Activated T-cell treated with anti-CD3 and anti-CD28 coated beads, Interleukin-2, amount 50 U/mL, for 24 hours (primary cell): ENCODE measurements at regions not wholly inside any gene's neighbourhood (a gene's known extent, or its start where the extent isn't known, plus 50 kb on each side); places are given as distances from the start of the nearest gene placed in this dataset.

Experiments
- DNase-seq: peaks from one replicate; pipeline ENCODE4 v3.0.0-alpha.2; 2020
- H3K27ac Mint-ChIP-seq: 2 replicates; pipeline ENCODE4 v1.8.0; 2020; ENCODE audit warnings: mild to moderate bottlenecking, mixed read lengths
- H3K27me3 Mint-ChIP-seq: 2 replicates; pipeline ENCODE4 v1.8.0; 2020; ENCODE audit warnings: mixed read lengths
- H3K36me3 Mint-ChIP-seq: 2 replicates; pipeline ENCODE4 v1.8.0; 2020; ENCODE audit warnings: low read depth, mixed read lengths
- H3K4me1 Mint-ChIP-seq: 2 replicates; pipeline ENCODE4 v1.8.0; 2020; ENCODE audit warnings: low read depth, mixed read lengths
- H3K4me3 Mint-ChIP-seq: 2 replicates; pipeline ENCODE4 v1.8.0; 2020; ENCODE audit warnings: mild to moderate bottlenecking, moderate library complexity, mixed read lengths
- H3K9me3 Mint-ChIP-seq: 2 replicates; pipeline ENCODE4 v1.8.0; 2020; ENCODE audit warnings: mixed read lengths

- no peak overlapping the region for H3K4me3 Mint-ChIP-seq
- peaks cover 5% of the 10 kb centered on the region for H3K4me1 Mint-ChIP-seq
- H3K27me3 Mint-ChIP-seq = peaks cover 13% of the 10 kb centered on the region
- H3K27ac Mint-ChIP-seq = no peak overlapping the region
- H3K9me3 Mint-ChIP-seq = no peaks in the 10 kb centered on the region
- no peaks in the 10 kb centered on the region for H3K36me3 Mint-ChIP-seq
- no peak for DNase-seq
Measured at GRCh38 chr6:138550346-138550767, 51.1 kb upstream of the NHSL1 start.

DNA sequence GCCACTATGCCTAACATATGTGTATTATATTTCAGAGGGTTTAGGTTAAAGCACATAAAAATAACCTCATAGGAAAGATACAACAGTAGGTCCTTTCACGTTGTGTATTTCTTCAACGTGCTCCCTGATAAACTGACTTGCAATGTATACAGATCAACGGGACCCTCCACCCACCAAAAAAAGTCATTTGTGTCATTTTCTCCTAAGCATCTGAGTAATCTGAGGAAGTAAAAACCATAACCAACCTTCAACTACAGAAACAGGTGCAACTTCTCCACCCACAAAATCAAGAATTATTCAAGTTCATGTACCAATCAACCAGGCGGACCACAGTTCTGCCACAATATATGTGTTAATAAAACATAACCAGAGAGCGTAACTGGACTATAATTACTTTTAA is 54.9 kb upstream of the NHSL1 start:
- H3K27me3 Mint-ChIP-seq = peaks cover 15% of the 10 kb centered on the region
- no peaks in the 10 kb centered on the region for H3K4me1 Mint-ChIP-seq
- H3K36me3 Mint-ChIP-seq = no peaks in the 10 kb centered on the region
- DNase-seq = no peak
- H3K27ac Mint-ChIP-seq = no peak overlapping the region
- no peak overlapping the region for H3K4me3 Mint-ChIP-seq
- H3K9me3 Mint-ChIP-seq = no peaks in the 10 kb centered on the region

- peaks cover 18% of the 10 kb centered on the region for H3K27me3 Mint-ChIP-seq
- no peaks in the 10 kb centered on the region for H3K9me3 Mint-ChIP-seq
- no peak overlapping the region for H3K27ac Mint-ChIP-seq
Measured at GRCh38 chr6:138555421-138555988, 56.2 kb upstream of the NHSL1 start.

GRCh38 chr6:138557147-138557546 is 57.9 kb upstream of the NHSL1 start:
- no peaks in the 10 kb centered on the region for H3K9me3 Mint-ChIP-seq

More at GRCh38 chr6:138555421-138555988, 56.2 kb upstream of the NHSL1 start:
- no peaks in the 10 kb centered on the region for H3K4me1 Mint-ChIP-seq
- no peak overlapping the region for H3K4me3 Mint-ChIP-seq
- H3K36me3 Mint-ChIP-seq = no peaks in the 10 kb centered on the region
- DNase-seq = no peak

GRCh38 chr6:138559143-138559542 is 59.8 kb upstream of the NHSL1 start:
- no peaks in the 10 kb centered on the region for H3K4me1 Mint-ChIP-seq
- H3K36me3 Mint-ChIP-seq = no peaks in the 10 kb centered on the region
- H3K4me3 Mint-ChIP-seq = no peak overlapping the region
- H3K9me3 Mint-ChIP-seq = no peaks in the 10 kb centered on the region
- DNase-seq = no peak
- peaks cover 32% of the 10 kb centered on the region for H3K27me3 Mint-ChIP-seq
- no peak overlapping the region for H3K27ac Mint-ChIP-seq

More at GRCh38 chr6:138557147-138557546, 57.9 kb upstream of the NHSL1 start:
- no peak overlapping the region for H3K4me3 Mint-ChIP-seq
- DNase-seq = no peak
- no peak overlapping the region for H3K27ac Mint-ChIP-seq
- no peaks in the 10 kb centered on the region for H3K36me3 Mint-ChIP-seq
- H3K4me1 Mint-ChIP-seq = no peaks in the 10 kb centered on the region
- peaks cover 27% of the 10 kb centered on the region for H3K27me3 Mint-ChIP-seq

DNA sequence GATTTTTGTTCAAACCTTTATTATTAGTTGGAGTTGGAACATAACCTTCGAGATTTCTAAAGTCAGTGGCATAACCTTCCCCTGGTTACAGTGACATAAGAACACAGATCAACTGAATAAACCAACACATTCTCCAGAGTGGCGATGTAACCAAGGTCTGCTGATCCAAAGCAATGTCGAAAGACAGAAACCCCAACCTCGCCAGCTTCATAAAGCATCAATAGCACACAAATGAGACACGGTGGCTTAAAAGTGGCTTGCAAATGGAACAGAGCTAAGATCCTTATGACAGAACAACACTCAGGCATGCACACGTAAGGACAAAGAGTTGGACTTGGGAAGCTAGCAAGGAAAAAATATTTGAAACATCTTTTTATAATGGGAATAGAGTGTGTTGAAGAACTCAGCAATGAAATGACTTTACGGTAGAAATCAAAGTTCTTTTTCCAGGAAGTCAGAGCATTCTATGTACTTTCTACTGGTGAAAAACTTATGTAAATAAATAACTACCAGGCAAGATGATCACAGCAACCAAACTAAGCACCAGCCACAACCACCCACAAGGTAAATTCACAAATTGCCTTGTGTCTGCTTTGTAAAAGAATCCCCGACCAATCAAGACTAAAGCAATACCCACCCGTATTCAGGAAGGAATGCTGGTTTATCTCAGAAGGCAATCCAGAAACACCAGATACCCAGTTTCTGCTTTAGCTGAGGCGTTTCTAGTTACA is 61.0 kb upstream of the NHSL1 start:
- no peak overlapping the region for H3K27ac Mint-ChIP-seq
- H3K4me1 Mint-ChIP-seq = no peaks in the 10 kb centered on the region
- peaks cover 39% of the 10 kb centered on the region for H3K27me3 Mint-ChIP-seq
- H3K9me3 Mint-ChIP-seq = no peaks in the 10 kb centered on the region
- no peaks in the 10 kb centered on the region for H3K36me3 Mint-ChIP-seq
- H3K4me3 Mint-ChIP-seq = no peak overlapping the region
- no peak for DNase-seq

GRCh38 chr6:138562691-138563090 is 63.4 kb upstream of the NHSL1 start:
- Mint-ChIP-seq H3K27ac (no peak overlapping the region), H3K4me3 (no peak overlapping the region), H3K27me3 (peaks cover 40% of the 10 kb centered on the region), H3K9me3 (no peaks in the 10 kb centered on the region), H3K36me3 (no peaks in the 10 kb centered on the region), H3K4me1 (no peaks in the 10 kb centered on the region)
- no peak for DNase-seq

GRCh38 chr6:138563231-138563630 is 63.9 kb upstream of the NHSL1 start:
- H3K36me3 Mint-ChIP-seq = no peaks in the 10 kb centered on the region
- no peaks in the 10 kb centered on the region for H3K4me1 Mint-ChIP-seq
- no peak for DNase-seq
- no peak overlapping the region for H3K4me3 Mint-ChIP-seq
- H3K27ac Mint-ChIP-seq = no peak overlapping the region
- peaks cover 45% of the 10 kb centered on the region for H3K27me3 Mint-ChIP-seq
- no peaks in the 10 kb centered on the region for H3K9me3 Mint-ChIP-seq

DNA sequence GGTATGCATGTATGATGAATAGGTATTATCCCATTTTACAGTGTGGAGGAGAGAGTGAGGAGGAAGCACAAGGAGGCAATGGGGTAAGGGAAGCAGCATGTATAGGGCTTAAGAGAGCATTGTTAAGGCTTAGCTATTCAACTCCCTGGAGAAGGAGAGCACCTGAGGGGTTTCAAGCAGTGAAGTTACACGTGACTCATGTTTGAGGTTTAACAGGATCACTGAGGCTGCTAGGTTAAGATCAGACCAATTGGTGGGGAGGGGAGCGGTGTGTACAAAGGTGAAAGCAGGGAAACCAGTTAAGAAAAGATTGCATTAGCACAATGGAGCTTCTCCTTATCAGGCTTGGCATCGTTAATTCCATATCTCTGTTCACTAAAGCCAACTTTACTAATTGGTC is 64.4 kb upstream of the NHSL1 start:
- Mint-ChIP-seq H3K36me3 (no peaks in the 10 kb centered on the region), H3K27ac (no peak overlapping the region), H3K27me3 (peaks cover 46% of the 10 kb centered on the region), H3K4me3 (no peak overlapping the region), H3K9me3 (no peaks in the 10 kb centered on the region), H3K4me1 (no peaks in the 10 kb centered on the region)
- no peak for DNase-seq

DNA sequence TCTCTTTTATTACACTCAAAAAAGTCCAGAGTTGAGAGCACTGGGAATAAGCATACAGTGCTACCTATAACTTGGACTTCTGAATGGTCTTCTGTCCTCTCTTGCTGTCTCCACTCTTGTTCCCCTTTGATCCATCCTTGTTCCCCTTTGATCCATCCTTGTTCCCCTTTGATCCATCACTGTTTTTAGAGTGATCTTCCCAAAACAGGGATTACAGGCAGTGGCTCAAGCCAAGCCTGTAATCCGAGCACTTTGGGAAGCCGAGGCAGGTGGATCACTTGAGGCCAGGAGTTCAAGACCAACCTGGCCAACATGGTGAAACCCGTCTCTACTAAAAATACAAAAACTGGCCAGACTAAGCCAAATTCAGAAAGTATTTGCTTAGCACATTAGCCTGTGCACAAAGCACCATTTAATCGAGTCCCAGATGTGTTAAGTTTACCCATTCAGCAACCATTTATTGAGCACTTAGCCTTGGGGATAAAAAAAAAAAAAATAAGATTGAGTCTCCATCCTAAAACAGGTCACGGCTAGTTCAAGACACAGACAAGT is 65.0 kb upstream of the NHSL1 start:
- no peaks in the 10 kb centered on the region for H3K36me3 Mint-ChIP-seq
- DNase-seq = no peak
- no peak overlapping the region for H3K27ac Mint-ChIP-seq
- H3K27me3 Mint-ChIP-seq = peaks cover 44% of the 10 kb centered on the region
- no peaks in the 10 kb centered on the region for H3K9me3 Mint-ChIP-seq
- H3K4me3 Mint-ChIP-seq = no peak overlapping the region
- H3K4me1 Mint-ChIP-seq = no peaks in the 10 kb centered on the region

GRCh38 chr6:138567052-138567451 is 67.8 kb upstream of the NHSL1 start:
- H3K4me3 Mint-ChIP-seq = no peak overlapping the region
- peaks cover 32% of the 10 kb centered on the region for H3K27me3 Mint-ChIP-seq
- no peaks in the 10 kb centered on the region for H3K9me3 Mint-ChIP-seq
- no peak for DNase-seq
- no peaks in the 10 kb centered on the region for H3K4me1 Mint-ChIP-seq
- no peaks in the 10 kb centered on the region for H3K36me3 Mint-ChIP-seq
- no peak overlapping the region for H3K27ac Mint-ChIP-seq

DNA sequence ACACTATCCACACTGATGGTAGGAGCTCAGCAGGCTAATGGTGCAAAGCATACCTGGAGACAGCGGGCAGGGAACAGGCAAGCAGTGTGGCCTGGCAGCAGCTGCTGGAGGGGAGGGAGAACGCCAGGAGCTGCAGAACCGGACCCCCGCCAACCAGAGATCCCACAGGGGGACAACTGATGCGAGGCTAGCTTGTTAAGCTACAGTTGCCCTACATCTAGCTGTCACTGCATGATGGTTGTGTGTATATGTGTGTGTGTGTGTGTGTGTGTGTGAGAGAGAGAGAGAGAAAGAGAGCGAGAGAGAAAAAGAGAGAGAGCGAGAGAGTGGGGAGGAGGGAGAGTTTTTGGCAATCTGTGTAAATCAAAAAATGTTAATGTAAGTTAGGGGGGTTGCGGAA is 69.7 kb upstream of the NHSL1 start:
- no peaks in the 10 kb centered on the region for H3K9me3 Mint-ChIP-seq
- no peak for DNase-seq

DNA sequence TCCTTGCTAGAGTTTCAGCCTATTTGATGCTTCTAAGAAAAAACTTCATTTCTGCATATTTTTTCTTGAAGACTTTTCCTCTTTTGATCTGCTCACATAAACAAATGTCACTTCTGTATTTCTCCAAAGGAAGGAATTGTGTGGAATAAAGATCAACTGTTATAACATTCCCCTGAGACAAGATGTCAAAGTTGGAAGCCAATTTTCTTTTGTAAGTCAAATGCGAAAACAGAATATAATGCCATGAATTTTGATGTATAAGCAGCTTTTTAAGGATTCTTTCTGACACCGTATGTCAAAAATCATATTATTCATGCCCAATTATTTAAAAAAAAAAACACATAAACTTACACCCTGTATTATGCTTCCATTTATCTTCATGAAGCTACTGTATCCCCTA is 70.3 kb upstream of the NHSL1 start:
- Mint-ChIP-seq H3K9me3 (no peaks in the 10 kb centered on the region), H3K27me3 (peaks cover 25% of the 10 kb centered on the region), H3K4me1 (peaks cover 4% of the 10 kb centered on the region), H3K27ac (no peak overlapping the region), H3K36me3 (no peaks in the 10 kb centered on the region), H3K4me3 (no peak overlapping the region)
- no peak for DNase-seq

More for the DNA sequence above, 69.7 kb upstream of the NHSL1 start:
- H3K4me1 Mint-ChIP-seq = peaks cover 4% of the 10 kb centered on the region
- no peak overlapping the region for H3K27ac Mint-ChIP-seq
- no peaks in the 10 kb centered on the region for H3K36me3 Mint-ChIP-seq
- H3K4me3 Mint-ChIP-seq = no peak overlapping the region
- peaks cover 26% of the 10 kb centered on the region for H3K27me3 Mint-ChIP-seq

GRCh38 chr6:138569970-138570724 is 70.9 kb upstream of the NHSL1 start:
- Mint-ChIP-seq H3K4me1 (peaks cover 4% of the 10 kb centered on the region), H3K27ac (no peak overlapping the region), H3K9me3 (no peaks in the 10 kb centered on the region), H3K4me3 (no peak overlapping the region), H3K27me3 (peaks cover 21% of the 10 kb centered on the region), H3K36me3 (no peaks in the 10 kb centered on the region)
- DNase-seq = no peak

GRCh38 chr6:138570725-138571029 is 71.4 kb upstream of the NHSL1 start:
- H3K4me1 Mint-ChIP-seq = peaks cover 4% of the 10 kb centered on the region
- no peak overlapping the region for H3K4me3 Mint-ChIP-seq
- no peaks in the 10 kb centered on the region for H3K36me3 Mint-ChIP-seq
- no peak for DNase-seq
- no peak overlapping the region for H3K27ac Mint-ChIP-seq
- H3K9me3 Mint-ChIP-seq = no peaks in the 10 kb centered on the region
- peaks cover 18% of the 10 kb centered on the region for H3K27me3 Mint-ChIP-seq
